ENCODE measurements at regions not wholly inside any gene's neighbourhood (a gene's known extent, or its start where the extent isn't known, plus 50 kb on each side); places are given as distances from the start of the nearest gene placed in this dataset.

- TF ChIP-seq ATF3 (IDR thresholded peaks at IDR 0.05; ENCODE audit: insufficient read depth, low read depth, low read length) (no peak), RXRA (IDR thresholded peaks at IDR 0.05; ENCODE audit: insufficient read depth, low read depth, low read length) (no peak)
Observed at GRCh38 chr5:98997000-98997399, 68.2 kb upstream of the CHD1 start (continued).

Measured in H1 (cell line).